ENCODE measurements at regions not wholly inside any gene's neighbourhood (a gene's known extent, or its start where the extent isn't known, plus 50 kb on each side); places are given as distances from the start of the nearest gene placed in this dataset.

DNA sequence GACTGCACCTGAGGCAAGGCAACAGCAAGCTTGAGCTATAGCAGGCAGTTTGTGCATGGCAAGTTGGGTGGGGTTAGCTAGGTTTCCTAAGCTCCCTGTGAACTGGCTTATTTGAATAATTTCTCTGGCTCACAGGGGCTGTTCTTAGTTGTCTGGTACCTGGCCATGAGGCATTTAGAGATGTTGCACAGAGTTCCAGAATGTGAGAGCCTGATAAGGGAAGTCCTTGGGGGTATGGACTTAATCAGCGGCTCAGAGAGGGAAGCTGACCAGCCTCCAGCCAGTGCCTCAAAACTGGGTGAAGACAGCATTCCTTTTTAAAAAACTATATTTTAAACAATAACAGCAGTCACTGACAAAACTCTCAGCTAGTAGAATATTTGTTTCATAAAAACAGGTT lies 307.4 kb downstream of the FZD1 start:
- TF ChIP-seq YY1 (IDR thresholded peaks at IDR 0.05; ENCODE audit: insufficient read depth, insufficient read length) (no peak), ZNF274 (IDR thresholded peaks at IDR 0.05; ENCODE audit: low read depth, low read length) (no peak), SUZ12 (IDR thresholded peaks at IDR 0.05; ENCODE audit: extremely low read depth, insufficient read depth, insufficient read length) (no peak)
